ENCODE measurements at regions not wholly inside any gene's neighbourhood (a gene's known extent, or its start where the extent isn't known, plus 50 kb on each side); places are given as distances from the start of the nearest gene placed in this dataset.

GRCh38 chr4:124219389-124219788 lies 493.1 kb downstream of the ANKRD50 start:
- TF ChIP-seq CTCF (IDR thresholded peaks at IDR 0.05; ENCODE audit: low read depth, low read length, poor library complexity, severe bottlenecking) = no peak
- TF ChIP-seq EZH2phosphoT487 (IDR thresholded peaks at IDR 0.05; ENCODE audit: borderline replicate concordance, low read length) = no peak

Measured in DOHH2 (cell line).